ENCODE measurements at regions not wholly inside any gene's neighbourhood (a gene's known extent, or its start where the extent isn't known, plus 50 kb on each side); places are given as distances from the start of the nearest gene placed in this dataset.
"Not testable (repeated sequence)": the region's sequence is repeated elsewhere in the genome, so short reads cannot be mapped to it uniquely, and the experiment has no call there.

- no peak for DNase-seq
Measured at GRCh38 chr4:84218031-84218430, 281.1 kb downstream of the NKX6-1 start.

- DNase-seq: no peak
Measured at GRCh38 chr4:84215217-84215616, 283.9 kb downstream of the NKX6-1 start.

- not testable (repeated sequence) for DNase-seq
Measured at GRCh38 chr4:84206226-84206625, 292.9 kb downstream of the NKX6-1 start.

- DNase-seq: no peak
Measured at GRCh38 chr4:84189144-84189543, 309.9 kb downstream of the NKX6-1 start.

- DNase-seq: no peak
Measured at GRCh38 chr4:84179409-84179808, 319.7 kb downstream of the NKX6-1 start.

- no peak for DNase-seq
Measured at GRCh38 chr4:84177831-84178542, 321.1 kb downstream of the NKX6-1 start.

- no peak for DNase-seq
Measured at GRCh38 chr4:84176016-84176415, 323.1 kb downstream of the NKX6-1 start.

GRCh38 chr4:84171871-84172270 is 327.2 kb downstream of the NKX6-1 start:
- DNase-seq: no peak

- DNase-seq: no peak
Measured at GRCh38 chr4:84167564-84167963, 331.5 kb downstream of the NKX6-1 start.

- DNase-seq: peak; percentile 15
Measured at GRCh38 chr4:84167093-84167492, 332.0 kb downstream of the NKX6-1 start.

- DNase-seq: no peak
Measured at GRCh38 chr4:84166486-84166885, 332.6 kb downstream of the NKX6-1 start.

- DNase-seq: no peak
Measured at GRCh38 chr4:84164201-84164600, 334.9 kb downstream of the NKX6-1 start.

- DNase-seq: no peak
Measured at GRCh38 chr4:84159762-84160161, 339.3 kb downstream of the NKX6-1 start.

GRCh38 chr4:84158670-84159069 is 340.4 kb downstream of the NKX6-1 start:
- no peak for DNase-seq

- DNase-seq: no peak
Measured at GRCh38 chr4:84151574-84151973, 347.5 kb downstream of the NKX6-1 start.

- DNase-seq: no peak
Measured at GRCh38 chr4:84150177-84150576, 348.9 kb downstream of the NKX6-1 start.

GRCh38 chr4:84147831-84148230 is 351.3 kb downstream of the NKX6-1 start:
- no peak for DNase-seq

- DNase-seq: no peak
Measured at GRCh38 chr4:84146300-84146959, 352.7 kb downstream of the NKX6-1 start.

- no peak for DNase-seq
Measured at GRCh38 chr4:84145176-84145575, 353.9 kb downstream of the NKX6-1 start.

- DNase-seq: not testable (repeated sequence)
Measured at GRCh38 chr4:84126911-84127310, 372.2 kb downstream of the NKX6-1 start.

GRCh38 chr4:84126061-84126787 is 372.9 kb downstream of the NKX6-1 start:
- DNase-seq: no peak

- peak; percentile 50 for DNase-seq
Measured at GRCh38 chr4:84110040-84110439, 389.1 kb downstream of the NKX6-1 start.

GRCh38 chr4:84101653-84102625 is 397.2 kb downstream of the NKX6-1 start:
- not testable (repeated sequence) for DNase-seq

All from NCI-H1417 treated with DMSO at 0.1 percent for 48 hours (cell line).